Keratinocyte (primary cell): ENCODE measurements at regions not wholly inside any gene's neighbourhood (a gene's known extent, or its start where the extent isn't known, plus 50 kb on each side); places are given as distances from the start of the nearest gene placed in this dataset.

Source experiments
- EZH2 ChIP-seq: IDR thresholded peaks from one replicate; pipeline ENCODE4 v1.6.1; 2012; ENCODE audit warnings: inconsistent platforms, mild to moderate bottlenecking, low read length, moderate library complexity
- TF ChIP-seq, protein P1 (sequence below), 3 experiments: IDR thresholded peaks in 1 of 3; conservative IDR thresholded peaks in 1 of 3; optimal IDR thresholded peaks in 1 of 3; 2 replicates in 2 of 3; 3 replicates in 1 of 3; pipeline versions ENCODE3 to v1.5.1; 2011; ENCODE audit warnings: low read length in 3 of 3, mild to moderate bottlenecking in 3 of 3, moderate library complexity in 2 of 3, control low read depth in 1 of 3, inconsistent platforms in 1 of 3; ENCODE audit not compliant: insufficient read depth in 2 of 3; ENCODE audit errors: extremely low read depth in 1 of 3

DNA sequence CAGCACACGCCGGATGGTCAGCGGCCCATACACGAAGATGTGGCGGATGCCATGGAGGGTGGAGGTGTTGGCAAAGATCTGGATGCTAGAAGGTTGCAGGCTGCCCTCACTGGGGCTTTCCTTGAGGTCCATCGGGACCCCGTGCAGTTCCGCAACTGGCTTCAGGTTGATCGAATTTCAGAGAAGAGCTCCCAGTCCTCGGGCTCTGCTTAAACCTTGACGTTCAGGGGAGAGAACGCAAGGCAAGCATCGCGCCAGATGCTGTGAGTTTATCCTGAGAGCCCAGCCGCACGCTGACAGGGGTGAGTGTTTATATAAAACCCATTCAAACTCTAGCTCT lies 98.7 kb upstream of the CCL2 start:
- TF ChIP-seq, protein P1, sequence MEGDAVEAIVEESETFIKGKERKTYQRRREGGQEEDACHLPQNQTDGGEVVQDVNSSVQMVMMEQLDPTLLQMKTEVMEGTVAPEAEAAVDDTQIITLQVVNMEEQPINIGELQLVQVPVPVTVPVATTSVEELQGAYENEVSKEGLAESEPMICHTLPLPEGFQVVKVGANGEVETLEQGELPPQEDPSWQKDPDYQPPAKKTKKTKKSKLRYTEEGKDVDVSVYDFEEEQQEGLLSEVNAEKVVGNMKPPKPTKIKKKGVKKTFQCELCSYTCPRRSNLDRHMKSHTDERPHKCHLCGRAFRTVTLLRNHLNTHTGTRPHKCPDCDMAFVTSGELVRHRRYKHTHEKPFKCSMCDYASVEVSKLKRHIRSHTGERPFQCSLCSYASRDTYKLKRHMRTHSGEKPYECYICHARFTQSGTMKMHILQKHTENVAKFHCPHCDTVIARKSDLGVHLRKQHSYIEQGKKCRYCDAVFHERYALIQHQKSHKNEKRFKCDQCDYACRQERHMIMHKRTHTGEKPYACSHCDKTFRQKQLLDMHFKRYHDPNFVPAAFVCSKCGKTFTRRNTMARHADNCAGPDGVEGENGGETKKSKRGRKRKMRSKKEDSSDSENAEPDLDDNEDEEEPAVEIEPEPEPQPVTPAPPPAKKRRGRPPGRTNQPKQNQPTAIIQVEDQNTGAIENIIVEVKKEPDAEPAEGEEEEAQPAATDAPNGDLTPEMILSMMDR (optimal IDR thresholded peaks at IDR 0.05 in 1 of 3, IDR thresholded peaks at IDR 0.05 in 1 of 3, conservative IDR thresholded peaks at IDR 0.05 in 1 of 3; ENCODE audit: extremely low read depth in 1 of 3, insufficient read depth in 2 of 3, low read length in 3 of 3), result no peak
- no peak for TF ChIP-seq EZH2
